ENCODE measurements at regions not wholly inside any gene's neighbourhood (a gene's known extent, or its start where the extent isn't known, plus 50 kb on each side); places are given as distances from the start of the nearest gene placed in this dataset.

GRCh38 chr10:131424836-131425491, 113.4 kb upstream of the TCERG1L start:
- intact Hi-C loops (cut with micrococcal nuclease) = no loop called here

DNA sequence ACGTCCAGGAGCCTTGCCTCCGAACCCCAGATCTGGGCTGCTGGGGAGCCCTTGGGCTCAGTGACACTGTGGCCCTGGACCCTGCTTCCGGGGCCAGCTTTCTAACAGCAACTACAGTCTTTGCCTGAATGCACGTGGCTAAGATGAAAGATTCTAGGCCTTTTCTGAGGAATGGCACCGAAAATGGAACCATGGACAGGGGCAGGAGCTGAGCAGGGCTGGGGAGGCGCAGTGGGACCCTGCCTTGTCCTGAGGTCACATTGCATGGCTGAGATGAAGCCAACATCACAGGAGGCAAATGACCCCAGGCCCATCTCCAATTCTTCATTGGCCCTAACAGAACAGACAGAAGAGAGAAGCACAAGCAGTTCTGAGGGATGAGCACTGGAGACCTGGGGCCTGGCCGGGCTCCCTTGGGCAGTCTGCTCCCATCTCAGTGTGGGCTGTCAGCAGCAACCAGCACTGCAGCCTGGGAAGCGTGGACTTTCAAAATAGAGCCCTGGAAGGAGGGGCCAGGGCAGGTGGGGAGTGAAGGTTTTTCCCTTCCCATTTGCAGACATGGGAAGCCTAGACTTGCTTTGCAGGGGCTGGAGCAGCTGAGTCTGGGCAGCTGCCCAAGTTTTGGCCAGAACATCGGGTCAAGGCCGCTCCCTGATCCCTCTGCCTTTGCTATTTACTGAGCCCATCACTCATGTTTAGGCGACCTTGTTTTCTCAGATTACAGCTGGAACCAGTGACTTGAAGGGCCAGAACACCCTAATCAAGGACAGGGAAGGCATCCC, 114.4 kb upstream of the TCERG1L start:
- intact Hi-C loops (cut with micrococcal nuclease) = no loop called here

DNA sequence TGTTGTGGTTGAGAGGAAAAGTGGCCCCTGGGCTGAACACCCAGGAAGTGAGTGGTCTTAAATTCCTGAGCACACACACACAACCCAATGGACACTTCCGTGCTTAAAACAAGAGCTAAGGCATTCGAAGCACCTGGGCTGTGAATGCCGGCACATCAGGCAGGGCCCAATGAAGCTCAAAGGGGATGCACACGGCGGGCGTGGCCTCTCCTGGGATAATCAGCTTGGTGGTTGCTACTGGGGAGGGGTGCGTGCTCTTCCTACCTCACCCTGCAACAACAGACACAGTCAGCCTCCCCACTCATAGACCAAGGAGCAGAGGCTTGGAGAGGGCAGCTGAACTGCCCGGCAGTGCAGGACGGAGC, 115.0 kb upstream of the TCERG1L start:
- intact Hi-C loops (cut with micrococcal nuclease) = no loop called here

GRCh38 chr10:131427281-131427680, 115.8 kb upstream of the TCERG1L start:
- intact Hi-C loops (cut with micrococcal nuclease) = no loop called here

DNA sequence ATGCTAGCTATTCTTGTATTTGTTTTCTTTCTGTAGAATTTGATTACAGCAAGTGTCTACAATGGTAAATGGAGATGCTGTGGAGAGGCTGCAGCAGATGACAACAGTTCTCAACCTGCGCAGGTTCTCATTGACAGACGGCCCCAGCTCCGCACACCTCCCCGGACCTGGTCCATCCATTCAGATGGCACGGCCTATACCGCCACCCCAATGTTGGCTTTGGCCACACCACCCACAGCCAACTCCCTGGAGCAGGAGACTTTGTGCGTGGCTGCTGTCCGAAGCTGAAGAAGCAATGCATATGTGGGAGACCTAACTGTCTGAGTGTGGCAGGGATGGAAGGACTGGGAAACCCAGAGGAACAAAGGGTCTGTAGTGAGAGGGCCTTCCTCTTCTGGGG, 116.4 kb upstream of the TCERG1L start:
- intact Hi-C loops (cut with micrococcal nuclease) = no loop called here

GRCh38 chr10:131429141-131429540, 117.6 kb upstream of the TCERG1L start:
- intact Hi-C loops (cut with micrococcal nuclease) = no loop called here

DNA sequence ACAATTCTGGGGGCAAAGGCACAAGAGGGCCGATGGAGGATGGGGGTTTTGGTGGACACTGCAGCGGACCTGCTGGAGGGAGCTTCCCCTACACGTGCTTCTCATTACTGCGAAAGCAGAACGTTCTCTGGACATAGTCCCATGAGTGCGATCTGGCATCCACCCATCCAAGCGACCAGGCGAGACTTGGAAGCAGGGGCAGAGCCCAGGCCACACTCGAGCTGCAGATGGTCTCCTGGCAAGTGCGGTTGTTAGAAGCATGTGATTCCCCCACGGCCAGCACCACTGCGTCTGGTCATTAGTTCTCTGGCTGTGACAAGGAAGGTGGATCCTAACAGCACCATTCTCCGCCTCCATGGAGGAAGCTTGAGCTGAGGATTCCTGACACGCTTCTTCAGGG, 118.4 kb upstream of the TCERG1L start:
- intact Hi-C loops (cut with micrococcal nuclease) = no loop called here

- intact Hi-C loops (cut with micrococcal nuclease) = no loop called here
Measured at GRCh38 chr10:131430716-131431412, 119.3 kb upstream of the TCERG1L start.

- intact Hi-C loops (cut with micrococcal nuclease) = no loop called here
Measured at GRCh38 chr10:131431533-131431932, 120.0 kb upstream of the TCERG1L start.

DNA sequence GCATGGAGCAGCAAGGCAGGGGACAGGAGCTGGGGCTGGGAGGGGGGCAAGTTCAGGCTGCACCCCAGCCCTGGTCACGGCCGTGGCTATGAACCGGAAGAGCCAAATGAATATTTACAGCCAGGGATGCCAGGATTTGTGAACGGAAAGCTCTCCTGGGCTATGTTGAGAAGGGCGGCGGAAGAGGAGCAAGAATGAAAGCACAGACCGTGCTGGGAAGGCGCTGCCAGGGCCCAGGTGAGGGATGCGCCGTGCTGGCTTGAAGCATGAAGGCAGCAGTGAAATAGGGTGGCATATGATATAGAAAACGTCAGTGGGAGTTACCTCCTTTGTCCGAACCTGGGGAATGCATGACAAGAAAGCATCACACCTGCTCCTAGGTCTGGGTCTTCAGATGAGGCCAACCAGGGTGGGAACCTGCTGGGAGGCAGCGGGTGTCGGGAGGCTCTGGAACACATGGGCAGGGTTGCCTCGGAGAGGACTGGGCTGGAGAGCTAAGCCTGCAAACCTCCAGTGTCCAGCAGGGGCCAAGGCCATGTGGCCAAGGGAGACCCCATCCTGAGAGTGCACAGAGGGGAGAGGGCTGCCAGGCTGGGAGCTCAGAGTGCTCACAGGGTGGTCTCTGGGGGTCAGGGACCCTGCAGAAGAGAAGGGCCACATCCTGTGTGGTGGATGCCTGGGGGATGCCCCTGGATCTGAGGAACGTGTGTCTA, 120.6 kb upstream of the TCERG1L start:
- intact Hi-C loops (cut with micrococcal nuclease) = no loop called here

GRCh38 chr10:131433568-131433967, 122.0 kb upstream of the TCERG1L start:
- intact Hi-C loops (cut with micrococcal nuclease) = no loop called here

GRCh38 chr10:131435232-131435631, 123.7 kb upstream of the TCERG1L start:
- intact Hi-C loops (cut with micrococcal nuclease) = no loop called here

DNA sequence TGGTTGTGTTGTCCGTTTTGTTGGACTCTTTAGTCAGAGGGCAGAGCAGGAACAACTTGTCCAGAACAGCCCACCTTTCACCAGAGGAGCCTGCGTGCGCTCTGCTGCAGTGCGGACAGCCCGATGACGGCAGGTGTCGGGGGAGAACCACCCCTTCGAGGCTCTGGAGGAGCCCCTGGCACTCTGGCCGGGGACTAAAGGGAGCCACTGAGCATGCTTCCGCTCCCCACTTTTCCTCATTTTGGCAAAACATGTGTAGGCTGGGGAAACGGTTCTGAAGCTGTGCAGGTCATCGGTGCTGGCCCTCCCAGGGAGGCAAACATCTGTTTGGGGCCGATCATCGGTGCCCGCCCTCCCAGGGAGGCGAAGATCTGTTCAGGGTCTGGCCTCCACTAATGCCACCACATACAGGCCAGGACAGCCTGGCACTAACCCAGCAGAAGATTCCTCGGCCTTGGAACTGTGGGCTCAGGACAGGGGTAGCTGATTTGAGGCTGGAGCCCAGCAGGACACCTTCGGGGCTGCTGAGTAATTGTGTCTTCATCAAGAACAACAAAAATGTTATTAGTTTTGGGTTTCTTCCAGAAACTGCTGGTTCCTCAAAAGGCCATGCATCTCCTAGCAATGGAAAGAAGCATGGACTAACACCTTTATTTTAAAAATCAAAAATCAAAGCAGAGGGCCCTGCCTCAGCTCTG, 124.4 kb upstream of the TCERG1L start:
- intact Hi-C loops (cut with micrococcal nuclease) = no loop called here

DNA sequence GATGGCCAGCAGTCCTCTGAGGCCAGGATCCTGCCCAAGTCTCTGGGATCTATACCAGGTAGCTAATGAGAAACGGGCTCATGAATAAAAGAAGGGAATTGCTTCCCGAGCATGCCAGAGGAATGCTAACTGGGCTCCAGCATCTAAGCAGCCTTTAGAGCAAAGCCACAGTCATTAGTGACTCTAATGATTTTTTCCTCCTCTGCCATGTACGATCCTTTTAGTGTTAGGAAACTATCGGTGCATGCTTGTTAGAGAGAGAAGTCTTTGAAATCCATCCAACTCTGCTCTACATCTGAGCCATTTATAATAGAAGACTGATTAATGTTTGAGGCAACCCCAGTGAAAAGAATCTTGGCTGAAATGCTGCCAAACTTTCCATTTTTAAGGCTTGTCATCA, 124.9 kb upstream of the TCERG1L start:
- intact Hi-C loops (cut with micrococcal nuclease) = no loop called here

DNA sequence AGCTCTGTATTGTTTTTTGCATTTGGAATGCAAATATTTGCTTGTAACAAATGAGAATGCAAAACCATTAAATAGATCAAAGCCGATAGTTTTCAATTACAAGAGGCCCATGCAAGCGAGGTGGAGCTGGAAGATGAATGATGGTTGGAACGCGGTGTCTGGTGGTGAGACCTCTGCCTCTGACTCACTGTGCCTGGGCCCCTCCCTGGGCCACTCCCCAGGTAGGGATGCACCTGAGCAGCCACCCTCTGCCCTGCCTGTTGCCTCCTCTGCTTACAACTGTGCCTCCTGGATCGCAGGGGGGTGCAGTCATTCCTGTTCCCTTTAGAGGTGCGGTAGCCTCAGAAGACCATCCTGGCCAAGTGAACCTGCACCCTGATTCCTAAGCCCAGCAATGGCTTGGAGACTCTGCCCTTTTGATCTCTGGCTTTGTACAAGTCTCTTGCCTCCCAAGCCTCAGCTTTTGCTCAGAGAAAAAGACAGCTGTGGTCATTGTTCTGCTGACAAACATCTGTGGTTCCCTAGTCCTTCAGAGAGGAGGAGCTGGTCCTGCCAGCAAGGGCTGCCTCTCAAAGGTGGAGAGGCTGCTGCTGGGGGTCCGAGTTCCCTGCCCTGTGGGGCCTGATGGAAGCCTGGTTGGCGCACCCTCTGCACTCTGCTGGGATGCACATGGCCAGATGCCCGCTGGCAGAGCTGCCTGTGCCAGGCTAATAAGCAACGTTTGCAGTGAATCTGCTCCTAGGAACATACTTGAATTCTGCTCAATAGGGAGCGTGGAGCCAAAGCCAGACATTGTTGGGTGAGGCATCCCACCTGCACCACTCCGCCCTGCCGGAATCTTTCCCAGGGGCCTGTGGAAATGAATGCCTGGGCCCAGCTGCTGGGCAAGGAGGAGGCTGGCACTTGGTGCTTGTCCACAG, 126.3 kb upstream of the TCERG1L start:
- intact Hi-C loops (cut with micrococcal nuclease) = no loop called here

DNA sequence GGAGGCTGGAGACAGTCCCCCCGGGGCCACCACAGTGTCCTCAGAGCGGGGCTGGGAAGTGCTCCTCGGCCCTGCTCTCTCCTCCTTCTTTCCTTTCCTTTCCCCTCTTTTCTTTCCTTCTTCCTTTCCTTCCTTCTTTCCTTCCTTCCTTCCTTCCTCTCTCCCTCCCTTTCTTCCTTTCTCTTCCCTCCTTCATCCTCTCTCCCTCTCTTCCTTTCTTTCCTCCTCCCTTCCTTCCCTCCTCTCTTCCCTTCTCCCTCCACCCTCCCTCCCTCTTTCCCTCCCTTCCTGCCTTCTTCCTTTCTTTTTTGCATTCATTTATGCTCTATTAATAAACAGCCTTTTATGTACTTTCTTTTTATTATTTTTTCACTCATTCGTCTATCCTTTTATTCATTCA, 127.1 kb upstream of the TCERG1L start:
- intact Hi-C loops (cut with micrococcal nuclease) = no loop called here

GRCh38 chr10:131439705-131440104, 128.2 kb upstream of the TCERG1L start:
- intact Hi-C loops (cut with micrococcal nuclease) = no loop called here

DNA sequence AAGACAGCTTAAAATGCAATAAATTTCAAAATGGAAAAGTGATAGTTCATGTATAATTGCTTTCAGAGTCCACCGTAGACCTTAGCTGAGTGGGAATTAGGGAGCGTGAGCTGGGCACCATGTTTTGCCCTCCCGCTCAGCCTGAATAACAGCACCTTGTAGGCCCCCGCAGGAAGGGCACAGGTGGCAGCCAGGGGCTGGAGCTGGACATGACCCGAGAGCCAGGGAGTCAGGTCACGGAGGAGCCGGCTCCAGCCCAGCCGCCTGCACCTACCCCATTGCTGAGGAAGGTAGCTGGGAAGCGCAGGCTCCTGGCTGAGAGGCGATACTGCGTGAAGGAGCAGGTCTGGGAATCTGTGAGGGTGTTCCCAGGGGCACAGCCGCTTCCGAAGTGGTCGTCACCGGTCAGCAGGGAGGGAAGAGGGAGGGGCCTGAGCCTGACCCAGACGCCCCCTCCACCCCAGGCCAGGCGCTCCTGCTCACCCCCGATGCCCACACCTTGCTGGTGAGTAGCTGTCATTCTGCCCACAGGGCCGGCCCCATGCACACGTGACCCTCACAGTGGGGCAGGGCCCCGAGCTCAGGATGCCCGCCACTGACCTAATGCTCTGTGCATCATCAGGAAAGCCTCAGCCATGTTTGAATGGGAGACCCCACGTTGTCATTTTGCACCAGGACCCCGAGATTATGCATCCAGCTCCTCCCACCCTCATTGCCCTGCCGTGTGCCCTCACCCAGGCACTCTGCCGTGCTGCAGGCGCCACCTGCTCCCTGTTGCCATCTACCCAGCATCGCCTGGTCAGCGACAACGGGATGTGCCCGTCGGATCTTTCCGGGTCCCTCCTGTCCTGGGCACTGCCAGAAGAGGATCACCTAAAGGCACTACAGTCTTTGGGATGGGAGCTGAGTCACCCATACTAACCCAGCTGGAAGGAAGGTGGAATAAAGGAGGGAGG, 129.2 kb upstream of the TCERG1L start:
- intact Hi-C loops (cut with micrococcal nuclease) = no loop called here

- intact Hi-C loops (cut with micrococcal nuclease) = no loop called here
Measured at GRCh38 chr10:131442271-131442670, 130.8 kb upstream of the TCERG1L start.
